HG03378 (cell line): ENCODE measurements at regions not wholly inside any gene's neighbourhood (a gene's known extent, or its start where the extent isn't known, plus 50 kb on each side); places are given as distances from the start of the nearest gene placed in this dataset.
"Not testable (repeated sequence)": the region's sequence is repeated elsewhere in the genome, so short reads cannot be mapped to it uniquely, and the experiment has no call there.

Experiments
- ATAC-seq: cut with Tn5 transposase; IDR thresholded peaks from one replicate; pipeline ENCODE4 v1.9.1; 2021; ENCODE audit warnings: mild to moderate bottlenecking, moderate library complexity; ENCODE audit not compliant: unreplicated experiment

DNA sequence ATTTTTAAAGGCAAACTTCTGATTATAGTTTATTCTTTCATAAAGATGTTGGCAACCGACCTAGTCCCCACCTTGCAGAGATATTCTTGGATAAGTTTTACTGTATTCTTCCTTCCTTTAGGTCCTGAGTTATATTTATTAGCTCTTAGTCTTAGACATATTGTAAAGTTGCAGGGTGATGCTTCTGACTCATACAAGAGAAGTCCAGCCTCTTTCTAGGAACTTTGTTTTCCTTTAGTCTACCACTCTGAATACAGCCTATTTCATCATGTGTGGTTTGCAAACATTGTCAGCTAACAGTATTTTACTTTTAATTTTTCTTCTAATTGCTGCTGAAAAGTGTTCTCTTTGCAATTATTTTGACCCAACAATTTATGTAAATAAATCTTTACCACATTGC lies 686.7 kb downstream of the COL12A1 start:
- ATAC-seq, result no peak

DNA sequence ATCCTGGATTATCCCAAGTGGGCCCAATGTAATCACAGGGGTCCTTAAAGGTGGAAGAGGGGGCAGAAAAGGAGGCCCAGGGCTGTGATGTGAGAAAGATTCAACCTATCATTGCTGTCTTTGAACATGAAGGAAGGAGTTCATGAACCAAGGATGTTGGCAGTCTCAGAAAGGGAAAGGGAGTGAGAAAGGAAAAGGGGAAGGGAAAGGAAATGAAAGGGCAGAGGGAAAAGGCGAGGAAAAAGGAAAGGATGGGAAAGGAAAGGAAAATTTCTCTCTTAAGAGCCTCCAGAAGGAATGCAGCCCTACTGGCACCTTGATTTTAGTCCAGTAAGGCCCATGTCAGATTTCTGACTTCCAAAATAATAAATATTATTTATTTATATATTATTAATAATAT lies 687.8 kb downstream of the COL12A1 start:
- no peak for ATAC-seq

- ATAC-seq, result no peak
Observed at GRCh38 chr6:74510878-74511277, 695.0 kb downstream of the COL12A1 start.

DNA sequence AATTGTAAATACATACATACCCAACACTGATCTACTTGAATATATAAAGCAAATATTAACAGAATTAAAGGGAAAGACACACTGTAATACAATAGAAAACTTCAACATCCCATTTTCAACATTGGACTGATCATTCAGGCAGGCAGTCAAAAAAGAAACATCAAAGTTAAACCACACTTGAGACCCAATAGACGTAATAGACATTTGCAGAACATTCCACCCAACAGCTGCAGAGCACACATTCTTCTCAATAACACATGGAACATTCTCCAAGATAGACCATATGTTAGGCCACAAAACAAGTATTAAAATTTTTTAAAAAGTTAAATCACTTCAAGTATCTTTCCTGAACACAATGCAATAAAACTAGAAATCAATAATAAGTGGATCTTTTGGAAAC lies 698.2 kb downstream of the COL12A1 start:
- no peak for ATAC-seq

DNA sequence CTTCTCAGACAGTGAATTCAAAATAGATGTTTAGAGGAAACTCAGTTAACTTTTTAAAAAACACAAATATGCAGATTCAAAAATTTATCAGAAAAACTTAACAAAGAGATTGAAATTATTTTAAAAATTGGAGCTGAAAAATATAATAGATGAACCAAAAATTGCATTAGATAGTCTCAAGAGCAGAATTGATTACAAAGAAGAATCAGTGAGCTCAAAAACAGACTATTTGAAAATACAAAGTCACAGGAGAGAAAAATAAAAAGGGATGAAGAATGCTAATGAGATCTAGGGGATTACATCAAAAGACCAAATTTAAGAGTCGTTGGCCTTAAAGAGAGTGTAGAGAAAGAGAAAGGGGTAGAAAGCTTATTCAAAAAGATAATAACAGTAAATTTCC lies 700.5 kb downstream of the COL12A1 start:
- ATAC-seq, result no peak

DNA sequence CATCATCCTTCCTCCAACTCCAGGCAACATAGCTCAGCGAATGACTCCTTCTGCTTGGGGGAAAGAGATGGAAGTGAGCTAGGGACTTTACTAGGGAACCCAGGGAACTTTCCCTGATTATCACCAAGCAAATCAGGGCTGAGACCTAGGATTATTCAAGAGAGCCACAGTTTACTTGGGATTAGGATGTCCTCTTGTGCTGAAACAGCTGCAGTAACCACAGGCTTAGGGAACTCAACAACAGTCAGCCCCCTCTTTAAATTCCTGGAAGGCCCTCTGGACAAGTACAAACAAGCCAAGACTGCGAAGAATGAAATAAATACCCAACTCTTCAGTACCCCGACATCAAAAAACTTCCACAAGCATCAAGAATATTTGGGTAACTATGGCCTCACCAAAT lies 700.9 kb downstream of the COL12A1 start:
- ATAC-seq, result no peak

DNA sequence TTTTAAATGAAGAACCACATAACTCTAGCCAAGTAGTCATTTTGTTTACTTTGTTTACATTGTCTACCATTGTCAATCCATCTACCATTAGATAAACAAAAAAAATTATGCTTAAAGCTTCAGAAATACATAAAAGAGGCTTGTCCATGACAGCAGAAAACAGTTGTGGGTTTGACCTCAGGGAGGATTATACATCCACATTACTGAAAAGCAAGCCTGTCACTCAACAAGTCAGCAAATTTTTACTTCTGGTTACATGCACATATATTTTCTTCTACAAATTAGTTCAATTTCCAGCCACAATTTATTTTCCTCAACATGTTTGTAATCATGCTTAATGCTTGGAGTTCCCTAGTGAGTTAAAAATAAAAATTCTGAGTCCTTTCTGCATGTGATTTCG lies 713.3 kb downstream of the COL12A1 start:
- no peak for ATAC-seq

- ATAC-seq, result no peak
Observed at GRCh38 chr6:74491844-74492374, 713.9 kb downstream of the COL12A1 start.

DNA sequence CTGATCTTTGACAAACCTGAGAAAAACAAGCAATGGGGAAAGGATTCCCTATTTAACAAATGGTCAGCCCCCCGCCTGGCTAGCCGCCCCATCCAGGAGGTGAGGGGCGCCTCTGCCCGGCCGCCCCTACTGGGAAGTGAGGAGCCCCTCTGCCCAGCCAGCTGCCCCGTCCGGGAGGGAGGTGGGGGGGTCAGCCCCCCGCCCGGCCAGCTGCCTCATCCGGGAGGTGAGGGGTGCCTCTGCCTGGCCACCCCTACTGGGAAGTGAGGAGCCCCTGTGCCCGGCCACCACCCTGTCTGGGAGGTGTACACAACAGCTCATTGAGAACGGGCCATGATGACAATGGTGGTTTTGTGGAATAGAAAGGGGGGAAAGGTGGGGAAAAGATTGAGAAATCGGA lies 717.1 kb downstream of the COL12A1 start:
- not testable (repeated sequence) for ATAC-seq

DNA sequence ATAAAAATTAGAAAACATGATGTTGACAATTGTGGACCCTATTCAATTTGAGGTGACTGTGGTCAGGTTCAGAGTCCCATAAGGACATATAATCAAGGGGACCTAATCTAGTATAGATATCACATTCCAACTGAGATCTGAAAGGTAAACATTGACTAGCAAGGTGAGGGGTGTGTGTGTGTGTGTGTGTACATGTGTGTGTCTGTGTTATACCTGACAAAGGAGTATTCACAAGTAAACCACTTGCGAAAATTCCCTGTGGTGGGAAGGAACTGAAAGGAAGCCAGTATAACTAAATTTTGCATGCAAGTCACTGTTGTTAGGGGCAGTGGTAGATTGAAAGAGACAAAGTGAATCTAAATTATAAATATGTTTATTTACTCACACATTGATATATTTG lies 723.7 kb downstream of the COL12A1 start:
- no peak for ATAC-seq

GRCh38 chr6:74480561-74480960 lies 725.3 kb downstream of the COL12A1 start:
- no peak for ATAC-seq

- no peak for ATAC-seq
Observed at GRCh38 chr6:74479960-74480359, 725.9 kb downstream of the COL12A1 start.

GRCh38 chr6:74479420-74479819 lies 726.4 kb downstream of the COL12A1 start:
- ATAC-seq, result no peak

GRCh38 chr6:74474046-74474445 lies 731.8 kb downstream of the COL12A1 start:
- ATAC-seq, result not testable (repeated sequence)

DNA sequence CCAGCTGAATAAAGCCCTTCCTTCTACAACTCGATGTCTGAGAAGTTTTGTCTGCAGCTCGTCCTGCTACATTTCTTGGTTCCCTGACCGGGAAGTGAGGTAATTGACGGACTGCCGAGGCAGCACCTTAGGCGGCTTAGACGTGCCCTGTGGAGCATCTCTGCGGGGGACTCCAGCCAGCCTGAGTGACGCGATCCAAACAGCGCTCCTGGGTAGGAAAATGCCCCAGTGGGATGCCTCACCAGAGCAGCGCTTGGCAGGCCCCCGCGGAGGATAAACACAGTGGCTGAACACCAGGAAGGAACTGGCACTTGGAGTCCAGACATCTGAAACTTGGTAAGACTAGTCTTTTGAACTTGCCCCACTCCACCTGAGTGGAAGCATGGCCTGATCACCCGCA lies 737.3 kb downstream of the COL12A1 start:
- ATAC-seq, result not testable (repeated sequence)

- ATAC-seq, result no peak
Observed at GRCh38 chr6:74467533-74468215, 738.2 kb downstream of the COL12A1 start.

DNA sequence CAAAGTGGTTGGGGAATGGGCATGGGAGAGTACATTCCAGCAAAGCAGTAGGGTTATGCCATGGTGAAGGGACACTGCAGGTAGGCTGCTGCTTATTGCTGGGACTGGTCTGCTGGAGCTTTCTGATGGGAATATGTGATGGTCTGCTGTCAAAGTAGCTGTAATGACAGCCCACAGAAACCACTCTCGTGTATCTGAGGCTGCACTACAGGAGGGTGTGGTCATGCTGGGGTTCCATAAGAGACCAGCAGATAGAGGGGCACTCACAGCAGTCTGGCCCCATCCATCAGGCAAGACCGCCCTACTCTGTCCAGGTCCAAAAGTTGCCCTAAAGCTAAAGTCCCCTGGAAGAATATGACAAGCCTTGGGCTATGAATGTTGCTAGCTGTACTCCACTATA lies 739.3 kb downstream of the COL12A1 start:
- ATAC-seq, result no peak

GRCh38 chr6:74459260-74459659 lies 746.6 kb downstream of the COL12A1 start:
- ATAC-seq, result no peak

DNA sequence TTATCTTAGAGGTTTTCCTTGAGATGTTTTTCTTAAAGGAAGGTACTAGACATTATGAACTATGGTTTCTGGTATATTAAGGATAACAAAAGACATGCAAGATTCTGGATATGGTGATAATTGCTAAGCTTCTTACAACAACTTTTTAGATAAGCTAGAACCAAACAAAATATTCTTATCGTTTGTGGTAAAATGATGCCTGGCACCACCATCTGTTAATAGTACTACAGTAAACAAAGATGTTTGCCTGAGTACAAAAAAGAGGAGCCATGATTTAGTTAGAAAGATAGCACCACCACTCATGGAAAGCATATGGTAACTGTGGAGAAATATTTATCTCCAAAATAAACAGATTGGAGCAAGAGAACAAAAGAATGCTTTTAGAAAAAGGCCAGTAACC lies 747.3 kb downstream of the COL12A1 start:
- no peak for ATAC-seq

GRCh38 chr6:74455786-74456185 lies 750.1 kb downstream of the COL12A1 start:
- no peak for ATAC-seq

- no peak for ATAC-seq
Observed at GRCh38 chr6:74451953-74452352, 753.9 kb downstream of the COL12A1 start.

- ATAC-seq, result no peak
Observed at GRCh38 chr6:74448850-74449249, 752.8 kb downstream of the CD109 start.

DNA sequence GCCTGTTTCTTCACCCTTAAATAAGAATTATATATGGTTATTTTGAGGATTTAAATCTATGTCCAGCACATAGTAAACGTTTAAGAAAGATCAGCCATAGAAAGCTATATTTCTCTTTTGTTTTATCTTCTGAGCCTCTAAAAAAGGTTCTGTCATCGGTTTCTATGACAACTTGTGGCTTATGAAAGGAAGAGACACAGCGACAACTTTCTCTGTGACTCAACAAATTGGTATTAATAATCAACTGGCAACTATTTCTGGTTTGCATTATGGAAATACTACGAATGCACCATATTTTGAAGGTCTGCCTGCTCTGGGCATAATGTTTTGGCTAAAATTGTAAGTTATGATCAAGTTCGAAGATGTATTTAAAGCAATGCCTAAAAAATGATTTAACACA lies 751.0 kb downstream of the CD109 start:
- peak; percentile 95 for ATAC-seq
